GM12878 (cell line): ENCODE measurements at regions not wholly inside any gene's neighbourhood (a gene's known extent, or its start where the extent isn't known, plus 50 kb on each side); places are given as distances from the start of the nearest gene placed in this dataset.

Experiments used
- ATF7 ChIP-seq: fragments of 450-650 bp; IDR thresholded peaks from 2 replicates; pipeline ENCODE4 v1.6.1; 2016; ENCODE audit warnings: low read depth, mild to moderate bottlenecking
- BACH1 ChIP-seq: fragments of 450-650 bp; IDR thresholded peaks from 2 replicates; pipeline ENCODE4 v1.6.1; 2017; ENCODE audit warnings: mild to moderate bottlenecking, borderline replicate concordance
- BCL11A ChIP-seq: IDR thresholded peaks from 2 replicates; pipeline ENCODE4 v1.6.1; 2011; ENCODE audit warnings: low read depth, low read length
- CBX3 ChIP-seq: fragments of 200-600 bp; sonication (generic); IDR thresholded peaks from 2 replicates; pipeline ENCODE4 v1.6.1; 2016; ENCODE audit warnings: low read depth, borderline replicate concordance
- CHD4 ChIP-seq: fragments of 200-600 bp; sonication (generic); IDR thresholded peaks from 2 replicates; pipeline ENCODE4 v1.6.1; 2016; ENCODE audit warnings: mild to moderate bottlenecking
- ELK1 ChIP-seq: IDR thresholded peaks from 2 replicates; pipeline ENCODE4 v1.6.1; 2012; ENCODE audit warnings: low read depth, low read length, improper control_type of control experiment
- ESRRA ChIP-seq: IDR thresholded peaks from 2 replicates; pipeline ENCODE4 v1.6.1; 2012; ENCODE audit warnings: mild to moderate bottlenecking, low read length, improper control_type of control experiment
- EZH2 ChIP-seq: IDR thresholded peaks from 2 replicates; pipeline ENCODE4 v1.6.1; 2012; ENCODE audit warnings: low read depth, mild to moderate bottlenecking, control low read depth, inconsistent platforms, low read length, borderline replicate concordance; ENCODE audit not compliant: control insufficient read depth
- FOS ChIP-seq: IDR thresholded peaks from 3 replicates; pipeline ENCODE4 v1.6.1; 2011; ENCODE audit warnings: borderline replicate concordance; ENCODE audit not compliant: insufficient read length; ENCODE audit errors: extremely low read depth
- GATAD2B ChIP-seq: fragments of 450-650 bp; conservative IDR thresholded peaks from 2 replicates; pipeline ENCODE4 v1.6.1; 2017; ENCODE audit warnings: low read depth, mild to moderate bottlenecking, moderate library complexity
- IKZF1 ChIP-seq: fragments of 450-650 bp; conservative IDR thresholded peaks from 2 replicates; pipeline ENCODE4 v1.6.1; 2017; ENCODE audit warnings: antibody characterized with exemption, mild to moderate bottlenecking
- IRF5 ChIP-seq: fragments of 450-650 bp; IDR thresholded peaks from 2 replicates; pipeline ENCODE4 v1.6.1; 2017; ENCODE audit warnings: borderline replicate concordance
- MXI1 ChIP-seq: fragments of 150-350 bp; IDR thresholded peaks from 2 replicates; pipeline ENCODE4 v1.6.1; 2011; ENCODE audit warnings: low read depth, mild to moderate bottlenecking, inconsistent platforms, low read length, improper control_type of control experiment
- NBN ChIP-seq: fragments of 450-650 bp; IDR thresholded peaks from 2 replicates; pipeline ENCODE4 v1.6.1; 2016
- NFYA ChIP-seq: IDR thresholded peaks from 2 replicates; pipeline ENCODE4 v1.6.1; 2011; ENCODE audit warnings: low read depth, mild to moderate bottlenecking, low read length, improper control_type of control experiment, borderline replicate concordance
- PRDM15 ChIP-seq: fragments of 450-650 bp; formaldehyde crosslinking; IDR thresholded peaks from 2 replicates; pipeline ENCODE4 v1.4.0; 2020; ENCODE audit warnings: mild to moderate bottlenecking, moderate library complexity
- SMAD5 ChIP-seq: IDR thresholded peaks from 2 replicates; pipeline ENCODE4 v1.6.1; 2016; ENCODE audit warnings: antibody characterized with exemption, low read depth
- SMARCA5 ChIP-seq: fragments of 450-650 bp; IDR thresholded peaks from 2 replicates; pipeline ENCODE4 v1.6.1; 2017; ENCODE audit warnings: mild to moderate bottlenecking
- SUZ12 ChIP-seq: fragments of 200-600 bp; sonication (generic); IDR thresholded peaks from one replicate; pipeline ENCODE4 v1.6.1; 2018; ENCODE audit warnings: antibody characterized with exemption, mild to moderate bottlenecking; ENCODE audit not compliant: unreplicated experiment
- ZBTB40 ChIP-seq: fragments of 450-650 bp; IDR thresholded peaks from 2 replicates; pipeline ENCODE4 v1.6.1; 2016; ENCODE audit warnings: mild to moderate bottlenecking, moderate library complexity, borderline replicate concordance
- ZNF207 ChIP-seq: fragments of 450-650 bp; IDR thresholded peaks from 2 replicates; pipeline ENCODE4 v1.6.1; 2014; ENCODE audit warnings: antibody characterized with exemption, mild to moderate bottlenecking, borderline replicate concordance

- TF ChIP-seq PRDM15 (CRISPR knock-in tag) (no peak), IKZF1 (peak; percentile 81), NBN (0 out of 2 replicates have a peak, but pooled peaks have one; percentile 62), ATF7 (peak; percentile 67), EZH2 (no peak), ELK1 (no peak), ESRRA (no peak), SUZ12 (no peak), GATAD2B (0 out of 2 replicates have a peak, but pooled peaks have one; percentile 40), MXI1 (peak; percentile 66; the same call in 1 of the 2 replicates), FOS (no peak), BACH1 (no peak), SMARCA5 (0 out of 2 replicates have a peak, but pooled peaks have one; percentile 31), NFYA (no peak), BCL11A (no peak), ZNF207 (no peak), CHD4 (no peak), ZBTB40 (peak; percentile 79; the same call in 1 of the 2 replicates), IRF5 (no peak), SMAD5 (no peak; the same call in 1 of the 2 replicates), CBX3 (no peak)
Measured at GRCh38 chrX:131830400-131831184, 192.5 kb upstream of the STK26 start (continued).
